Bronchial epithelial cell (primary cell): ENCODE measurements at regions not wholly inside any gene's neighbourhood (a gene's known extent, or its start where the extent isn't known, plus 50 kb on each side); places are given as distances from the start of the nearest gene placed in this dataset.
A peak's percentile ranks its signal among the peaks of the same experiment; 100 is the strongest.

Experiments used
- DNase-seq: peaks from one replicate; pipeline ENCODE4 v3.0.0-alpha.2; 2010; ENCODE audit warnings: low read depth
- FAIRE-seq: peaks from 2 replicates; lab custom pipeline; 2011; peaks lifted over from hg19 to GRCh38; lab: Jason Lieb, UNC
- H3K27me3 ChIP-seq: 2 replicates; pipeline ENCODE4 v1.5.1; 2011; ENCODE audit warnings: low read length; ENCODE audit not compliant: control insufficient read depth, insufficient read depth
- H3K36me3 ChIP-seq: 2 replicates; pipeline ENCODE4 v1.5.1; 2011; ENCODE audit warnings: low read length; ENCODE audit not compliant: control insufficient read depth, insufficient read depth
- H3K4me3 ChIP-seq: 2 replicates; pipeline ENCODE4 v1.5.1; 2011; ENCODE audit warnings: mild to moderate bottlenecking, low read depth, low read length, control low read depth
- TF ChIP-seq, protein P1 (sequence below): IDR thresholded peaks from 2 replicates; pipeline ENCODE4 v1.5.1; 2011; ENCODE audit warnings: mild to moderate bottlenecking, moderate library complexity, low read length, control low read depth, inconsistent platforms; ENCODE audit not compliant: insufficient read depth, severe bottlenecking

DNA sequence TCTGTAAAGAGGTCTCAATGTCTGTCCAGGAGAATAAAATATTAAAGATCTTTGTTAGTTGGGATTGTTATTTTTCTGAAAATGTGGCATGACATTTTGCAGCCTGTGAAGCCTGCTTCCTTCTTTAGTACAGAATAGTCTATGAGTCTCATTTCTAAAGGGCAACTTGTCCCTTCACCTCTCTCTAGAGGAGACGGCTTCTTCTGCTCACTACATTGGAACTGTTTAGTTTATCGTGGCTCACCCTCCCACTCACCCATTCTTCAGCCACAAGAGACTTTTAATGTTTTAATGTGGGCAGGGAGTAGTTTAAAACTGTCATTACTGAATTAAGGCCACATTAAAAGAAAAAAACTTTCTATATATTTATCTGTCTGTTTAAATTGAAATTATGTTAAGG lies 161.0 kb downstream of the BARD1 start:
- Histone ChIP-seq H3K27me3 (no peaks in the 10 kb centered on the region), H3K36me3 (no peaks in the 10 kb centered on the region), H3K4me3 (no peak overlapping the region)
- FAIRE-seq (no peak), DNase-seq (no peak)
- TF ChIP-seq, protein P1, sequence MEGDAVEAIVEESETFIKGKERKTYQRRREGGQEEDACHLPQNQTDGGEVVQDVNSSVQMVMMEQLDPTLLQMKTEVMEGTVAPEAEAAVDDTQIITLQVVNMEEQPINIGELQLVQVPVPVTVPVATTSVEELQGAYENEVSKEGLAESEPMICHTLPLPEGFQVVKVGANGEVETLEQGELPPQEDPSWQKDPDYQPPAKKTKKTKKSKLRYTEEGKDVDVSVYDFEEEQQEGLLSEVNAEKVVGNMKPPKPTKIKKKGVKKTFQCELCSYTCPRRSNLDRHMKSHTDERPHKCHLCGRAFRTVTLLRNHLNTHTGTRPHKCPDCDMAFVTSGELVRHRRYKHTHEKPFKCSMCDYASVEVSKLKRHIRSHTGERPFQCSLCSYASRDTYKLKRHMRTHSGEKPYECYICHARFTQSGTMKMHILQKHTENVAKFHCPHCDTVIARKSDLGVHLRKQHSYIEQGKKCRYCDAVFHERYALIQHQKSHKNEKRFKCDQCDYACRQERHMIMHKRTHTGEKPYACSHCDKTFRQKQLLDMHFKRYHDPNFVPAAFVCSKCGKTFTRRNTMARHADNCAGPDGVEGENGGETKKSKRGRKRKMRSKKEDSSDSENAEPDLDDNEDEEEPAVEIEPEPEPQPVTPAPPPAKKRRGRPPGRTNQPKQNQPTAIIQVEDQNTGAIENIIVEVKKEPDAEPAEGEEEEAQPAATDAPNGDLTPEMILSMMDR = no peak

DNA sequence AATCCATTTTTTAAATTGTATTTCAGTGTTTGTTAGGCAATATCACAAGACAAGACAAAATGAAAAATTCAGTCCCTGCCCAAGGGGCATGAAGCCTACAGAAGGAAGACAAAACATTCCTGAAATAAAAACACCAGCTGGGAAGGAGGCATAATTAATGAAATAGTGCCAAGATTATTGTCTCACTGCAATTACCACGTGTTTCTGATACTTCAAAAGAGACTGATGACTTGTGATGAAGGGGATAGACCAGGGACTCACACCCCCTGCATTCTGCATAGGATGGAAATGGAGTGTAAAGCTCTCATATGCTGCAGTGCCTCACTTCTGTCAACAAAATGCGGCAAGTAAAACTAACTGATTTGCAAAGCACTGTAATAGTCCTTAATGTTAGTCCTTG lies 178.1 kb downstream of the BARD1 start:
- FAIRE-seq (no peak), DNase-seq (no peak)
- Histone ChIP-seq H3K4me3 (no peak overlapping the region), H3K27me3 (no peaks in the 10 kb centered on the region), H3K36me3 (no peaks in the 10 kb centered on the region)
- TF ChIP-seq, protein P1 = no peak

DNA sequence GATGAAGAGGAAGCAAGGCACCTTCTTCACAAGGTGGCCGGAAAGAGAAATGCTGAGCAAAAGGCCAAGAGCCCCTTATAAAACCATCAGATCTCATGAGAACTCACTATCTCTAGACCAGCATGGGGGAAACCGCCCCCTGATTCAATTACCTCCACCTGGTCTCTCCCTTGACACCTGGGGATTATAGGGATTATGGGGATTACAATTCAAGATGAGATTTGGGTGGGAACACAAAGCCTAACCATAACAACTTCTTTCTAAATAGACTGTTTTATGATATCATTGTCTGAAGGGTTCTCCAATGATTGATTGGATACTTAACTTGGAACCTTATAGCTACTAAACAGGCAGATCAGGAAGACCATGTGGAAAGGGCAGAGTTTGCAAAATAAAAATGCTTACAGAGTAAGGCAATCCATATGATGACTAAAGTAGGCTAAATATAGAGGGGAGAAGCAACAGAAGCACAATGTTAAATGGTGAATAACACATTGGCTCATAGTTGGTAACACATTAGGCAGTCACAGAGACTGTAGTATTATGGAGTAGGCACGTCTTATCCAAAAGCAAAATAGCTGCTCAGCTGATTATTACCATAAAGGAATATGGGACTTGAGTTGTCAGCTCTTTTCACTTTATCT lies 179.0 kb downstream of the BARD1 start:
- H3K36me3 ChIP-seq = no peaks in the 10 kb centered on the region
- H3K4me3 ChIP-seq = no peak overlapping the region
- no peaks in the 10 kb centered on the region for H3K27me3 ChIP-seq
- no peak for FAIRE-seq
- TF ChIP-seq, protein P1 = no peak
- peak; percentile 59 for DNase-seq

DNA sequence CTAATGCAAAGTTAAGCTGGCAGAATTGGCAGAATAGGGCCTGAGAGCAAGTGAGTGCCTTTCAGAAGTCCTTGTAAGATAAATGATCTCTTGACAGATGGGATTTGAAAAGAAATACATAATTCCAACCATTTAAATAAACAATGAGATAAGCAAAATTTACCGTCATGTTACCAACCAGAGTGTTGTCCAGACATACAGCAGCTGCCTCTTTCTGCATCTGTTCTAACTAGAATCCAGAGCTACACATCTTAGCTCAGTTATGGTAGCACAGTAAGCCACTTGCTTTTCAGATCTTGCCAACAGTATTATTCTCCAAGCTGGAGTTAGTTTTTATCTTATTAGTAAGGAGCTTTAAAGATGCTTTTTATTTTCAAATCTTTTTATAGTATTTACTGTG lies 179.6 kb downstream of the BARD1 start:
- Histone ChIP-seq H3K4me3 (no peak overlapping the region), H3K36me3 (no peaks in the 10 kb centered on the region), H3K27me3 (no peaks in the 10 kb centered on the region)
- FAIRE-seq = no peak
- DNase-seq = no peak
- TF ChIP-seq, protein P1 = no peak
